ENCODE measurements at regions not wholly inside any gene's neighbourhood (a gene's known extent, or its start where the extent isn't known, plus 50 kb on each side); places are given as distances from the start of the nearest gene placed in this dataset.
"Not testable (repeated sequence)": the region's sequence is repeated elsewhere in the genome, so short reads cannot be mapped to it uniquely, and the experiment has no call there.

DNA sequence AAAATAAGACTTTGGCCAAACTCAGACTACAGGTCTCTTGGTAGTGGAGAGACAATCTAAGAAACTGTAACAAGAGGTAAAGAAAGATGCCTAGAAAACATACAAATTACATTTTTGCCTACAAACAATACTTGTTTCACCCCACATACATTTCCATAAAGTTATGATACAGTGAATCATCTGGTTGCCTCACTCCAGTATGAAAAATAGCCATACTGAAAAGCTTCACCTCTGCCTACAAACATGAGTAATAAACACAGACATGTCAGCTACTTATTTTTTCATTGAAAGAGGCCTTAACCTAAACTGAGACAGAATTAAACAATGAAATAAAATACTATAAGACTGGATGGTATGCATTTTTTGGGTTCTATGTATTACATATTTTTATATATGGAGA lies 1463.0 kb downstream of the FAM181B start:
- Histone ChIP-seq H3K4me1 (ENCODE audit: control insufficient read depth, insufficient read depth, low read length, poor library complexity, severe bottlenecking) (no peaks in the 10 kb centered on the region), H3K4me3 (ENCODE audit: extremely low read depth, insufficient read depth, low read length, poor library complexity, severe bottlenecking) (no peak overlapping the region), H3K27ac (ENCODE audit: low read depth, low read length, severe bottlenecking) (no peak overlapping the region), H3K9me3 (ENCODE audit: control insufficient read depth, low read length) (no peaks in the 10 kb centered on the region), H3K36me3 (ENCODE audit: control insufficient read depth, insufficient read depth, low read length) (no peaks in the 10 kb centered on the region)

DNA sequence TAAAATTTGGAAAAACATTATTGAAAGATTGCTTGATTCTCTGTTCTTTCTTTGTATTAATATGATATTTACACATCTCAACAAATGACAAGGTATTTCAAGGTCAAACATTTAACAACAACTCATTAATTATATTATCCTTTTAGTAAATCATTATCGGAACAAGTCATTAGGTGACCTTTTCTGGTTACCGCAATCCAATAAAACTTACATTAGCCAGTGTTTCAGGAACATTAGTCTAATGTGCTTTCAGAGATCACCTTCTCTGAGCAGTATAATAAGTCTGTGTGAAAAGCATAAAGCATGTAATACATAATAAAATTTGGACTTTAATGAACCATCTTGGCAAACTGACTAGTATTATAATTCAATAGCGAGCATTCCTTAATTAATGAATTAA lies 1466.4 kb downstream of the FAM181B start:
- 100% methylated on average over 1 of the region's 3 CpGs; no CpG with 5 or more reads in 1 of the 2 experiments for WGBS, 2 experiments (ENCODE audit: insufficient coverage in 2 of 2)
- Histone ChIP-seq H3K4me3 (ENCODE audit: extremely low read depth, insufficient read depth, low read length, poor library complexity, severe bottlenecking) (no peak overlapping the region), H3K27ac (ENCODE audit: low read depth, low read length, severe bottlenecking) (no peak overlapping the region), H3K4me1 (ENCODE audit: control insufficient read depth, insufficient read depth, low read length, poor library complexity, severe bottlenecking) (no peaks in the 10 kb centered on the region), H3K36me3 (ENCODE audit: control insufficient read depth, insufficient read depth, low read length) (no peaks in the 10 kb centered on the region), H3K9me3 (ENCODE audit: control insufficient read depth, low read length) (no peaks in the 10 kb centered on the region)

DNA sequence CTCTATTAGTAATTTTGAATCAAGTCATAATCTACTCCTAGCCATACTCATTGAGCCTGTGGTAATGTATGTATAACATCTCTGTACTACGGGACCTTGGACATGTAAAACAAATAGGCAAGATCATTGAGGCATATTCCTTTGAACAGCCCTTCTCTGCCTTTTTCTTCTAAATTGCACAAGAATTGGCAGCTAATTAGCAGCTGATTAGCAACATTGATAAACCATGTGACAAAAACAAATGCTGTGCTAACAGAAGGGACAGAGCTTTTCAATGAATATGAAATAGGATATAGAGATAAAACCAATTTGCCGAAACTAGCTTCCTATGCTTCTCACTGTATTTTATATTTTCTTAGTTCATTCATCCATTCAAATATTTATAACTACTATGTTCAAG lies 1474.2 kb downstream of the FAM181B start:
- Histone ChIP-seq H3K36me3 (ENCODE audit: control insufficient read depth, insufficient read depth, low read length) (no peaks in the 10 kb centered on the region), H3K4me3 (ENCODE audit: extremely low read depth, insufficient read depth, low read length, poor library complexity, severe bottlenecking) (no peak overlapping the region), H3K4me1 (ENCODE audit: control insufficient read depth, insufficient read depth, low read length, poor library complexity, severe bottlenecking) (no peaks in the 10 kb centered on the region), H3K9me3 (ENCODE audit: control insufficient read depth, low read length) (no peaks in the 10 kb centered on the region), H3K27ac (ENCODE audit: low read depth, low read length, severe bottlenecking) (no peak overlapping the region)
- no CpG with 5 or more reads among the region's 2 CpGs for WGBS, 2 experiments (ENCODE audit: insufficient coverage in 2 of 2)

DNA sequence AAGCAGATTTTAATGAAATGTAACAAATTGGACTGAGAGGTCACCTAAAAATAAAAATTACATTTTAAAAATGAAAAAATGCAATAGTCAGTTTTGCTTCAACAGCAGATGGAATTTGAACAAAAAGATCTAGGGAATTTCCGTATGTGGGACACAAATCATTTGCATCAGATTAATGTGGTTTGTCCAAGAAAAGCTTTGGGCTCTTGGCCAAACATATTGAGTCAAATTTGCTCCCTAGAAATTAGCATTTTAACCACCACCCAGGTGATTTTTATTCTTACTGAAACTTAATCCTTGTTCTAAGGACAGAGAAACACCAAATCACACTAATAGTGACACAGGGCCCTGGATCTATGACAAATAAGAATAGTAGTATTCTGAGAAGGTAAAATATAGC lies 1477.8 kb downstream of the FAM181B start:
- Histone ChIP-seq H3K9me3 (ENCODE audit: control insufficient read depth, low read length) (no peaks in the 10 kb centered on the region), H3K4me1 (ENCODE audit: control insufficient read depth, insufficient read depth, low read length, poor library complexity, severe bottlenecking) (no peaks in the 10 kb centered on the region), H3K36me3 (ENCODE audit: control insufficient read depth, insufficient read depth, low read length) (no peaks in the 10 kb centered on the region), H3K27ac (ENCODE audit: low read depth, low read length, severe bottlenecking) (no peak overlapping the region), H3K4me3 (ENCODE audit: extremely low read depth, insufficient read depth, low read length, poor library complexity, severe bottlenecking) (no peak overlapping the region)
- 100% methylated on average over 1 of the region's 1 CpG for WGBS, 2 experiments (ENCODE audit: insufficient coverage in 2 of 2)

DNA sequence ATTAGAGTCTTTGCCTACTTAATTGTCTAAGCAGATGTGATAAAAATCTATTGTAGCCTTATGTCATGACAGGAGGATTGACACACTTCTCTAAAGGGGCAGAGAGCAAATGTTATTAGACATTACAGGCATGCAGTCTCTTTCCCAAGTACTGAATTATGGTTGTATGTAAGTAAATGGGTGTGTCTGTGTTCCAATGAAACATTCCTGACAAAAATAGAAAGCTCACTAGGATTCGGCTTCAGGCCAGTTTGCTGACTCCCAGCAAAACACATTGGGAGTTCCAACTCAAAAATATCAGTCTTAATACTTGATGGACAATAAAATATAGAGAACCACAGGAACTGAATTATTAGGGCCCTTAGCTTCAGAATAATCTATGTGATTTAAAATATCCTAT lies 1480.4 kb downstream of the FAM181B start:
- no peak overlapping the region for H3K4me3 ChIP-seq (ENCODE audit: extremely low read depth, insufficient read depth, low read length, poor library complexity, severe bottlenecking)
- H3K36me3 ChIP-seq (ENCODE audit: control insufficient read depth, insufficient read depth, low read length), result no peaks in the 10 kb centered on the region
- no peaks in the 10 kb centered on the region for H3K9me3 ChIP-seq (ENCODE audit: control insufficient read depth, low read length)
- H3K4me1 ChIP-seq (ENCODE audit: control insufficient read depth, insufficient read depth, low read length, poor library complexity, severe bottlenecking), result no peaks in the 10 kb centered on the region
- no peak overlapping the region for H3K27ac ChIP-seq (ENCODE audit: low read depth, low read length, severe bottlenecking)
- WGBS, 2 experiments (ENCODE audit: insufficient coverage in 2 of 2), result no CpG with 5 or more reads among the region's 1 CpG

DNA sequence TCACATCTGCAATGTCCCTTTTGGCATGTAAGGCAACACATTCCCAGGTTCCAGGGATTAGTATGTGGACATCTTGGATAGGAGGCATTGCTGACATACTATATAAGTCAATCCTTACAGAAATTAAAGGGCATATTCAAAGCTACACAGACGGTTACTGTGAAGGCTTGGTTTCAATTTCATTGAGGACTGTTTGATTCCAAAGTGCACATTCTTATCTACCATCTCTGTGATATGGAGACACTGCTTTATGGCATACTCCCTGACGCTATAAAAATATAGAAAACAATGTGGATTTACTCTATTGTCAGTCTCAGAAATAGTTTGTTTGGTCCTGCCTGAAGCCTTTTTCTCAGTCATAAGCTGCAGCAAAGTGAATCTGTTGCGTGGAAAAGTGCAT lies 1486.7 kb downstream of the FAM181B start:
- Histone ChIP-seq H3K4me1 (ENCODE audit: control insufficient read depth, insufficient read depth, low read length, poor library complexity, severe bottlenecking) (no peaks in the 10 kb centered on the region), H3K9me3 (ENCODE audit: control insufficient read depth, low read length) (no peaks in the 10 kb centered on the region), H3K4me3 (ENCODE audit: extremely low read depth, insufficient read depth, low read length, poor library complexity, severe bottlenecking) (no peak overlapping the region), H3K27ac (ENCODE audit: low read depth, low read length, severe bottlenecking) (no peak overlapping the region), H3K36me3 (ENCODE audit: control insufficient read depth, insufficient read depth, low read length) (no peaks in the 10 kb centered on the region)
- WGBS, 2 experiments (ENCODE audit: insufficient coverage in 2 of 2), result 76 to 100% methylated on average over 1 to 3 of the region's 3 CpGs

DNA sequence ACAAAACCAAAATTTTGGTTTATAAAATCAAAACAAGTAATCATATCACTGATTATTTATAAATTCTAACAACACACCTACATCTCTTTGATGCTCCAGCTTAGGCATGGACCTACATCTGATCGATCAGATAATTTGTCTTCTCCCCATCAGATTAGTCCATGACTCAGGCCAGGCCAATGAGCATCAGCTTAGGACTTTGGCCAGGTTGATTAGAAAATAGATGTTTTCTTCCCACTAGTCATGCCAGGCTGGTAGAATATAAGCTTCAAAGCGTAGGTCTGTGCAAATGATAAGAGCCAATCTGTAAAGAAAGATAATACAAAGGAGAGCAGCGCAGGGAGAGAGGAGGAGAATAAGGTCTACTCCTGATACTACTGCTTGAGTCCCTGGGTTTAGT lies 1487.9 kb downstream of the FAM181B start:
- WGBS, 2 experiments (ENCODE audit: insufficient coverage in 2 of 2), result 80 to 94% methylated on average over 1 to 2 of the region's 3 CpGs
- no peak overlapping the region for H3K27ac ChIP-seq (ENCODE audit: low read depth, low read length, severe bottlenecking)
- no peak overlapping the region for H3K4me3 ChIP-seq (ENCODE audit: extremely low read depth, insufficient read depth, low read length, poor library complexity, severe bottlenecking)
- no peaks in the 10 kb centered on the region for H3K36me3 ChIP-seq (ENCODE audit: control insufficient read depth, insufficient read depth, low read length)
- no peaks in the 10 kb centered on the region for H3K4me1 ChIP-seq (ENCODE audit: control insufficient read depth, insufficient read depth, low read length, poor library complexity, severe bottlenecking)
- no peaks in the 10 kb centered on the region for H3K9me3 ChIP-seq (ENCODE audit: control insufficient read depth, low read length)

DNA sequence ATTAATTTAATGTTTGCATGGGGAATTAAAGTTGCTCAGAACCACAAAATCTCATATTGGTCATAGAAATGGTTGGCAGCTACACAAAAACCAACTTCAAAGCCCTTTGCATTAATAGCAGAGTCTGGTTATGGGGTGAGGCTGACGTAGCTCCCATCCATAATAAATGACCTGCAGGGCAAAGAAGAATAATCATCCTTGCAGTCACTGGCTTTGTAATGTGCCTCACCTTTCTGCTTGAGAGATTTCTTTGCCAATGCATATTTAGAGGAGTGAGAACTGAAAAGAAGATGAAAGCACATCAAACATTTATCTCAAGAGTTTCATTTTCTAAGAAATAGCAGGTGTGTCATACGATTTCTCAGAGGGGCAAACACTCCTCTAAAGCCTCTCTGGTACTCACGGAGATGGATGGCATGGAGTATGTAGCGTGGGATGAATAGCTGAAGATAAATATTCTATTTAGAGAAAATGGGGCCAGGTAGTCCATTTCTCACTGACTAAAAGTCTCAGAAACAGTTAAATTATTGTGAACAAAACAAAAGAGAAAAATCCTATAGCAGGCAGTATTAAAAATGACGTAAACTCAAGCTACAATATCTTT lies 1491.9 kb downstream of the FAM181B start:
- no peak overlapping the region for H3K4me3 ChIP-seq (ENCODE audit: extremely low read depth, insufficient read depth, low read length, poor library complexity, severe bottlenecking)
- no peaks in the 10 kb centered on the region for H3K9me3 ChIP-seq (ENCODE audit: control insufficient read depth, low read length)
- no peak overlapping the region for H3K27ac ChIP-seq (ENCODE audit: low read depth, low read length, severe bottlenecking)
- no peaks in the 10 kb centered on the region for H3K36me3 ChIP-seq (ENCODE audit: control insufficient read depth, insufficient read depth, low read length)
- H3K4me1 ChIP-seq (ENCODE audit: control insufficient read depth, insufficient read depth, low read length, poor library complexity, severe bottlenecking), result no peaks in the 10 kb centered on the region
- 83 to 100% methylated on average over 1 to 3 of the region's 5 CpGs for WGBS, 2 experiments (ENCODE audit: insufficient coverage in 2 of 2)

DNA sequence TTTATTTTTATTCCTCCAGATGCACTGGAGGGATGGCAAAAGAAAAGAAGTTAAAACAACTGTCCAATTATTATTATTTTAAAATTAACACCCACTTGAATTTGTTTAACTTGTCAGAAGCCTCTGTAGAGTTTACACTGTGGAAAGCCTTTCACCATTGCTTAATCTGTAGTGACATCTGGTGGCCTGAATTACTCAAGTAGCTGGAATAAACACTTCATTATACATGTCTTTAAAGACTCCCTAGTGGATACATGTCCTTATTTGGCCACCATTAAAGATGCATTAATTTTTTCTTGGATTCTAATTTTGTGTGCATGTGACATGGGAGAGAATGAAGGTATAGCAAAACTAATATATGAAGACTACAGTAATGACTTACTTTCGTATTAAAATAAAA lies 1496.5 kb downstream of the FAM181B start:
- no peak overlapping the region for H3K4me3 ChIP-seq (ENCODE audit: extremely low read depth, insufficient read depth, low read length, poor library complexity, severe bottlenecking)
- H3K27ac ChIP-seq (ENCODE audit: low read depth, low read length, severe bottlenecking), result no peak overlapping the region
- H3K9me3 ChIP-seq (ENCODE audit: control insufficient read depth, low read length), result no peaks in the 10 kb centered on the region
- no CpG with 5 or more reads among the region's 1 CpG for WGBS, 2 experiments (ENCODE audit: insufficient coverage in 2 of 2)
- no peaks in the 10 kb centered on the region for H3K36me3 ChIP-seq (ENCODE audit: control insufficient read depth, insufficient read depth, low read length)
- no peaks in the 10 kb centered on the region for H3K4me1 ChIP-seq (ENCODE audit: control insufficient read depth, insufficient read depth, low read length, poor library complexity, severe bottlenecking)

DNA sequence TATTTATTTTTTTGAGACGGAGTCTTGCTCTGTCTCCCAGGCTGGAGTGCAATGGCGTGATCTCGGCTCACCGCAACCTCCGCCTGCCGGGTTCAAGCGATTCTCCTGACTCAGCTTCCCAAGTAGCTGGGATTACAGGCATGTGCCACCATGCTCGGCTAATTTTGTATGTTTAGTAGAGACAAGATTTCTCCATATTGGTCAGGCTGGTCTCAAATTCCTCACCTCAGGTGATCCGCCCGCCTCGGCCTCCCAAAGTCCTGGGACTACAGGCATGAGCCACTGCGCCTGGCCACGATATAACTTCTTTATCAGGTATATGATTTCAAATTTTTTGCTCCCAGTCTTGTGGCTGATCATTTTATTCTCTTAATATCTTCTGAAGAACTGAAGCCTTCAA lies 1506.3 kb downstream of the FAM181B start:
- H3K4me3 ChIP-seq (ENCODE audit: extremely low read depth, insufficient read depth, low read length, poor library complexity, severe bottlenecking); H3K36me3 ChIP-seq (ENCODE audit: control insufficient read depth, insufficient read depth, low read length); H3K27ac ChIP-seq (ENCODE audit: low read depth, low read length, severe bottlenecking); H3K4me1 ChIP-seq (ENCODE audit: control insufficient read depth, insufficient read depth, low read length, poor library complexity, severe bottlenecking); H3K9me3 ChIP-seq (ENCODE audit: control insufficient read depth, low read length): not testable (repeated sequence)
- 92 to 94% methylated on average over 6 to 12 of the region's 13 CpGs for WGBS, 2 experiments (ENCODE audit: insufficient coverage in 2 of 2)

DNA sequence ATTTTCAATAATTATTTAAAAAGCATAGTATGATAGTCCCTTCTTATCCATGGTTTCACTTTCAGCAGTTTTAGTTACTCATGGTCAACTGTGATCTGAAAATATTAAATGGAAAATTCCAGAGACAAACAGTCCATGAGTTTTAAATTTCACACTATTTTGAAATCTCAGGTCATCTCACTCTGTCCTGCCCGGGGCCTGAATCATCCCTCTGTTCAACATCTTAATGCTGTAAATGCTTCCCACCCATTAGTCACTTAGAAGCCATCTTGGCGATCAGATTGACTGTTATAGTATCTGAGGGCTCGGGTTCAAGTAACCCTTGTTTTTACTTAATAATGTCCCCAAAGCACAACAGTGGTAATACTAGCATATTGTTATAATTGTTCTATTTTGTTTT lies 1509.3 kb downstream of the FAM181B start:
- Histone ChIP-seq H3K27ac (ENCODE audit: low read depth, low read length, severe bottlenecking) (no peak overlapping the region), H3K4me1 (ENCODE audit: control insufficient read depth, insufficient read depth, low read length, poor library complexity, severe bottlenecking) (no peaks in the 10 kb centered on the region), H3K36me3 (ENCODE audit: control insufficient read depth, insufficient read depth, low read length) (no peaks in the 10 kb centered on the region), H3K9me3 (ENCODE audit: control insufficient read depth, low read length) (no peaks in the 10 kb centered on the region), H3K4me3 (ENCODE audit: extremely low read depth, insufficient read depth, low read length, poor library complexity, severe bottlenecking) (no peak overlapping the region)
- WGBS, 2 experiments (ENCODE audit: insufficient coverage in 2 of 2), result 100% methylated on average over 1 of the region's 3 CpGs; no CpG with 5 or more reads in 1 of the 2 experiments

Data from mesodermal cell (in vitro differentiated cells).